OCI-LY3 (cell line): ENCODE measurements at regions not wholly inside any gene's neighbourhood (a gene's known extent, or its start where the extent isn't known, plus 50 kb on each side); places are given as distances from the start of the nearest gene placed in this dataset.

Experiments used
- EZH2phosphoT487 ChIP-seq: fragments of 200-600 bp; shearing (Covaris generic); IDR thresholded peaks from 2 replicates; pipeline ENCODE4 v1.6.1; 2018; ENCODE audit warnings: antibody characterized with exemption, mixed run types, low read depth
- TF ChIP-seq, protein P1 (sequence below): fragments of 200-600, 300-600 bp; sonication (generic); IDR thresholded peaks from 2 replicates; pipeline ENCODE4 v1.5.1; 2014; ENCODE audit warnings: antibody characterized with exemption, low read length, low read depth

- TF ChIP-seq, protein P1, sequence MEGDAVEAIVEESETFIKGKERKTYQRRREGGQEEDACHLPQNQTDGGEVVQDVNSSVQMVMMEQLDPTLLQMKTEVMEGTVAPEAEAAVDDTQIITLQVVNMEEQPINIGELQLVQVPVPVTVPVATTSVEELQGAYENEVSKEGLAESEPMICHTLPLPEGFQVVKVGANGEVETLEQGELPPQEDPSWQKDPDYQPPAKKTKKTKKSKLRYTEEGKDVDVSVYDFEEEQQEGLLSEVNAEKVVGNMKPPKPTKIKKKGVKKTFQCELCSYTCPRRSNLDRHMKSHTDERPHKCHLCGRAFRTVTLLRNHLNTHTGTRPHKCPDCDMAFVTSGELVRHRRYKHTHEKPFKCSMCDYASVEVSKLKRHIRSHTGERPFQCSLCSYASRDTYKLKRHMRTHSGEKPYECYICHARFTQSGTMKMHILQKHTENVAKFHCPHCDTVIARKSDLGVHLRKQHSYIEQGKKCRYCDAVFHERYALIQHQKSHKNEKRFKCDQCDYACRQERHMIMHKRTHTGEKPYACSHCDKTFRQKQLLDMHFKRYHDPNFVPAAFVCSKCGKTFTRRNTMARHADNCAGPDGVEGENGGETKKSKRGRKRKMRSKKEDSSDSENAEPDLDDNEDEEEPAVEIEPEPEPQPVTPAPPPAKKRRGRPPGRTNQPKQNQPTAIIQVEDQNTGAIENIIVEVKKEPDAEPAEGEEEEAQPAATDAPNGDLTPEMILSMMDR: no peak
- TF ChIP-seq EZH2phosphoT487: no peak
Measured at GRCh38 chr16:63618896-63619485, 1502.9 kb downstream of the CDH11 start.
